Astrocyte of the cerebellum (primary cell): ENCODE measurements at regions not wholly inside any gene's neighbourhood (a gene's known extent, or its start where the extent isn't known, plus 50 kb on each side); places are given as distances from the start of the nearest gene placed in this dataset.

Source experiments
- DNase-seq: peaks from one replicate; pipeline ENCODE4 v3.0.0-alpha.2; 2011; ENCODE audit warnings: low read depth
- H3K4me3 ChIP-seq: 2 replicates; pipeline ENCODE4 v1.5.1; 2011; ENCODE audit warnings: mild to moderate bottlenecking, low read depth, low read length, moderate library complexity
- in situ Hi-C: cut with HindIII; loops from 2 replicates; pipeline ENCODE4 v1.10.0; 2017; ENCODE audit warnings: low sequenced_read_pairs
- TF ChIP-seq, protein P1 (sequence below): IDR thresholded peaks from 2 replicates; pipeline ENCODE4 v1.5.1; 2012; ENCODE audit warnings: low read length, low read depth, moderate library complexity, mild to moderate bottlenecking; ENCODE audit errors: missing control alignments

DNA sequence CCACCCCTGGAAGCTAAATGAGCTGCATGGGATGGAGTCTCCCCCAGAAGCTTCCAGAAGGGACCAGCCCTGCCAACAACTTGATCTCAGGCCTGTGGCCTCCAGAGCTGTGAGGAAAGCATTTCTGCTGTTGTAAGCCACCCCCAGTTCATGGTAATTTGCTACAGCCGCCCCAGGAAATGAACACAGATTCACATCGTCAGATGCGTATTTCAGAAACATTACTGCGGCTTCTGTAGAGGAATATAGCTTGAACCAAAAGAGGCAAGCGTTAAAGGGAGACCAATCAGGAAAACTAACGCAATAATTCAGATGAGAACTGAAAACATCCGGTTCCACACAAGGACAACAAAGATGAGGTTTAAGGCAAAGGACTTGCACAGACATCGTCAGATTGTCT lies 128.4 kb upstream of the TBL1X start:
- in situ Hi-C loops, result no loop called here

DNA sequence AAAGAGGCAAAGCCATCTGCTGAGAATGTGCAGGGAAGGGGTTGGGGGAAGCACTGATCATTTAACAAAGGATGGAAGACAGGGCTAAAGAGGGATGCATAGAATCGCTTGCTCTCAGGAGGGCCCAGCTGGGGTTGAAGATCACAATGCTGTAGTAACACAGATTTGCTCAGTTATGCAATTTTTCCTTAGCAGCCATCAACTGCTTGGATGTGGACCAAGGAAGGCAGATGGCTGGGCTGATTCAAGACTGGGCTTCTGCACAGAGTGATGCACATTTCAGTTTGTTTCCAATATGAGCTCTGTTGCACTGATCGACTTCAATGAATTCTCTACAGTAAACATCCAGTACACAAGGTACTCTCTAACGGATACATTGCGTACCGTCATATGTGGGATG lies 127.8 kb upstream of the TBL1X start:
- no peak for DNase-seq
- TF ChIP-seq, protein P1, sequence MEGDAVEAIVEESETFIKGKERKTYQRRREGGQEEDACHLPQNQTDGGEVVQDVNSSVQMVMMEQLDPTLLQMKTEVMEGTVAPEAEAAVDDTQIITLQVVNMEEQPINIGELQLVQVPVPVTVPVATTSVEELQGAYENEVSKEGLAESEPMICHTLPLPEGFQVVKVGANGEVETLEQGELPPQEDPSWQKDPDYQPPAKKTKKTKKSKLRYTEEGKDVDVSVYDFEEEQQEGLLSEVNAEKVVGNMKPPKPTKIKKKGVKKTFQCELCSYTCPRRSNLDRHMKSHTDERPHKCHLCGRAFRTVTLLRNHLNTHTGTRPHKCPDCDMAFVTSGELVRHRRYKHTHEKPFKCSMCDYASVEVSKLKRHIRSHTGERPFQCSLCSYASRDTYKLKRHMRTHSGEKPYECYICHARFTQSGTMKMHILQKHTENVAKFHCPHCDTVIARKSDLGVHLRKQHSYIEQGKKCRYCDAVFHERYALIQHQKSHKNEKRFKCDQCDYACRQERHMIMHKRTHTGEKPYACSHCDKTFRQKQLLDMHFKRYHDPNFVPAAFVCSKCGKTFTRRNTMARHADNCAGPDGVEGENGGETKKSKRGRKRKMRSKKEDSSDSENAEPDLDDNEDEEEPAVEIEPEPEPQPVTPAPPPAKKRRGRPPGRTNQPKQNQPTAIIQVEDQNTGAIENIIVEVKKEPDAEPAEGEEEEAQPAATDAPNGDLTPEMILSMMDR, result no peak
- no peak overlapping the region for H3K4me3 ChIP-seq
- in situ Hi-C loops, result no loop called here

More for the DNA sequence above, 128.4 kb upstream of the TBL1X start:
- TF ChIP-seq, protein P1, result no peak
- H3K4me3 ChIP-seq, result no peak overlapping the region
- DNase-seq, result no peak

DNA sequence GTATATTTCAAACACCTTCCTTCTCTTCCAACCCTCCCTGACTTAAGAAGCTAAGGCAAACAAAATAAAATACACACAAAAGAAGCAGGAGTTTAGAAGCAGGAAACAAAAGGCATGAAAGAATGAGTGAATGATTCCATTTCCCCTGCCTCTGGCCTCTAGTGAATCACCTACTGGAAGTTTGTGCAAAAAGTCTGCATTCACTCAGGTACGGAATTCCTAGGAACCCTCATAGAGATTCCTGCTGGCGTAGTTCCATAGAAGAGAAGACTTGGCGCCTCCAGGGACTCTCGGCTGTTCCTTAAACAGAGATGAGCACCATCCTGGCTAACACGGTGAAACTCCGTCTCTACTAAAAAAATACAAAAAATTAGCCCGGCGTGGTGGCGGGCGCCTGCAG lies 125.9 kb upstream of the TBL1X start:
- in situ Hi-C loops, result no loop called here
- TF ChIP-seq, protein P1, result no peak

DNA sequence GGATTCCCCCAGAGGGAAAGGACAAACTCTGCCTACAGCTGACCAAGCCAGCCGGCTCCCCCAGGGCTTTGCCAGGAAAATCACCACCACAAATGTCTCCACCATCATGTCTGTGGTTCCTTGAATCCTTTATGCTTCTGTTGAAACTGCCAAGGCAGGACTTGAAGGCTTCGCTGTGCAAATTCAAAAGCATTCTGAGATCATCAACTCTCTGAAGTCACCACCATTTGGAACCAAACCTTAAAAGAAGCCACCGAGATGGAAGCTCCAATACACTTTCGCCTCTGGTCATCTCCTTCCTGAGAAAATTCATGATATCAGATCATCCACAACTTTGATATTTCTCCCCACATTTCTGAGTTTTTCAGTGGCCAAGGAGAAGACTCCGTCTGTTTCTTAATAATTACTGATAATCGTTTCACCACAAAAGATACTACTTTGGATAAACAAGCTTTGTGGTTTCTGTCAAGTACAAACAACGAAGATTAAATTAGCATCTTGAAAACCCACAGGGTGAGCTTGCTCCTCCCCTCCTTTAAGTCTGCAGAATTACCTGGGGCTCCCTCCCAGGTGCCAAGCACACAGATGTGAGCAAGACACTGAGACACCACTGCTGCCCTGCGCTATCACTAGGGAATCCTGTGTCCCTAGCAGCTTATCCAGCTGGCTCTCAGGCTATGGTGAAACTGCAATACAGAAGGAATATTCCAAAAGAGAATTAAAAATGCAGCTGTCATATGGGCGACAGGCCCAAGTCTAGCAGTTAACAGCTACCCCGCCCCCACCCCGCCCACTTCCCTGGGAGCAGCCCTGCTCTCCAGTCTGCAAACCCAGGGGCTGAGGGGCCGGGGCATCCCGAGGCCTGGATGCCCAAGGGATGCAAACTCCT lies 125.0 kb upstream of the TBL1X start:
- no peak for DNase-seq
- TF ChIP-seq, protein P1, result no peak
- no peak overlapping the region for H3K4me3 ChIP-seq
- in situ Hi-C loops, result no loop called here

More for the DNA sequence above, 125.9 kb upstream of the TBL1X start:
- DNase-seq, result no peak
- no peak overlapping the region for H3K4me3 ChIP-seq

- in situ Hi-C loops, result no loop called here
- TF ChIP-seq, protein P1, result no peak
- DNase-seq, result no peak
- H3K4me3 ChIP-seq, result no peak overlapping the region
Measured at GRCh38 chrX:9340598-9341290, 124.1 kb upstream of the TBL1X start.

GRCh38 chrX:9341291-9342201 lies 123.3 kb upstream of the TBL1X start:
- H3K4me3 ChIP-seq, result no peak overlapping the region
- TF ChIP-seq, protein P1, result no peak
- in situ Hi-C loops, result no loop called here
- no peak for DNase-seq
